Stimulated activated CD8-positive, alpha-beta memory T cell treated with anti-CD3 and anti-CD28 coated beads, Interleukin-15, amount 100 ng/mL, for 1 hour (primary cell): ENCODE measurements at regions not wholly inside any gene's neighbourhood (a gene's known extent, or its start where the extent isn't known, plus 50 kb on each side); places are given as distances from the start of the nearest gene placed in this dataset.
"Not testable (repeated sequence)": the region's sequence is repeated elsewhere in the genome, so short reads cannot be mapped to it uniquely, and the experiment has no call there.

Experiments used
- DNase-seq: peaks from one replicate; pipeline ENCODE4 v3.0.0-alpha.2; 2020; ENCODE audit warnings: low read depth

GRCh38 chr7:142500366-142500765 lies 242.5 kb upstream of the PRSS58 start:
- DNase-seq = no peak

GRCh38 chr7:142499635-142500034 lies 241.8 kb upstream of the PRSS58 start:
- DNase-seq = no peak

GRCh38 chr7:142498364-142498763 lies 240.5 kb upstream of the PRSS58 start:
- DNase-seq = no peak

GRCh38 chr7:142496545-142496991 lies 238.7 kb upstream of the PRSS58 start:
- no peak for DNase-seq

- not testable (repeated sequence) for DNase-seq
These were observed 238.0 kb upstream of the PRSS58 start for GRCh38 chr7:142495879-142496278.

GRCh38 chr7:142495301-142495700 lies 237.4 kb upstream of the PRSS58 start:
- DNase-seq = not testable (repeated sequence)

GRCh38 chr7:142494021-142494420 lies 236.2 kb upstream of the PRSS58 start:
- no peak for DNase-seq

GRCh38 chr7:142488842-142489241 lies 231.0 kb upstream of the PRSS58 start:
- DNase-seq = no peak

GRCh38 chr7:142488036-142488633 lies 230.3 kb upstream of the PRSS58 start:
- DNase-seq = no peak

GRCh38 chr7:142487565-142487964 lies 229.7 kb upstream of the PRSS58 start:
- DNase-seq = not testable (repeated sequence)

GRCh38 chr7:142487124-142487523 lies 229.3 kb upstream of the PRSS58 start:
- DNase-seq = no peak

GRCh38 chr7:142485617-142486226 lies 227.9 kb upstream of the PRSS58 start:
- DNase-seq = no peak

GRCh38 chr7:142483659-142484317 lies 225.9 kb upstream of the PRSS58 start:
- no peak for DNase-seq

- peak; percentile 22 for DNase-seq
These were observed 225.2 kb upstream of the PRSS58 start for GRCh38 chr7:142482891-142483658.

GRCh38 chr7:142481548-142481947 lies 223.7 kb upstream of the PRSS58 start:
- DNase-seq = no peak

GRCh38 chr7:142478479-142479220 lies 220.8 kb upstream of the PRSS58 start:
- DNase-seq = no peak

- DNase-seq = not testable (repeated sequence)
These were observed 219.9 kb upstream of the PRSS58 start for GRCh38 chr7:142477801-142478200.

- DNase-seq = no peak
These were observed 219.3 kb upstream of the PRSS58 start for GRCh38 chr7:142477079-142477651.

- no peak for DNase-seq
These were observed 218.2 kb upstream of the PRSS58 start for GRCh38 chr7:142476077-142476476.

- no peak for DNase-seq
These were observed 214.0 kb upstream of the PRSS58 start for GRCh38 chr7:142471820-142472219.

- no peak for DNase-seq
These were observed 212.6 kb upstream of the PRSS58 start for GRCh38 chr7:142470544-142470830.
